Common myeloid progenitor, CD34-positive (primary cell): ENCODE measurements at regions not wholly inside any gene's neighbourhood (a gene's known extent, or its start where the extent isn't known, plus 50 kb on each side); places are given as distances from the start of the nearest gene placed in this dataset.
"Not testable (repeated sequence)": the region's sequence is repeated elsewhere in the genome, so short reads cannot be mapped to it uniquely, and the experiment has no call there.

Source experiments
- CTCF ChIA-PET: fragments of 350-600 bp; sonication (Branson Sonifier 250); formaldehyde crosslinking; loops from one replicate; lab custom pipeline; 2021; ENCODE audit warnings: antibody characterized with exemption; lab: Charles Lee
- POLR2A ChIA-PET: fragments of 350-600 bp; sonication (Branson Sonifier 250); formaldehyde crosslinking; loops from one replicate; lab custom pipeline; 2021; ENCODE audit warnings: antibody characterized with exemption; lab: Charles Lee
- DNase-seq, 3 donors: peaks; one replicate each; pipeline versions ENCODE4 v3.0.0 to v3.0.0-alpha.2; 2013
- H3K27ac ChIP-seq, 2 experiments: 1 replicate in 1 of 2; 2 replicates in 1 of 2; pipeline ENCODE4 v1.7.0; 2013; ENCODE audit warnings: inconsistent platforms in 2 of 2, low read length in 2 of 2, mild to moderate bottlenecking in 2 of 2, low read depth in 1 of 2, moderate library complexity in 1 of 2; ENCODE audit not compliant: severe bottlenecking in 2 of 2, insufficient read depth in 1 of 2, poor library complexity in 1 of 2
- H3K27me3 ChIP-seq, 5 experiments: replicated peaks in 2 of 5; 1 replicate in 3 of 5; 2 replicates in 2 of 5; pipeline versions ENCODE4 v1.6.1 to v1.7.0; 2013; ENCODE audit warnings: low read length in 4 of 5, mild to moderate bottlenecking in 2 of 5, moderate library complexity in 2 of 5, inconsistent platforms in 1 of 5; ENCODE audit not compliant: insufficient read depth in 5 of 5, control insufficient read depth in 4 of 5
- H3K36me3 ChIP-seq, 4 experiments: 1 replicate in 2 of 4; 2 replicates in 2 of 4; pipeline versions ENCODE4 v1.6.1 to v1.7.0; 2013; ENCODE audit warnings: low read length in 3 of 4, control low read depth in 1 of 4, mild to moderate bottlenecking in 1 of 4; ENCODE audit not compliant: control insufficient read depth in 4 of 4, insufficient read depth in 4 of 4
- H3K4me1 ChIP-seq, 4 experiments: 1 replicate in 3 of 4; 2 replicates in 1 of 4; pipeline versions ENCODE4 v1.6.1 to v1.7.1; 2013; ENCODE audit warnings: low read length in 3 of 4, mild to moderate bottlenecking in 3 of 4, control low read depth in 1 of 4, inconsistent platforms in 1 of 4, moderate library complexity in 1 of 4; ENCODE audit not compliant: control insufficient read depth in 4 of 4, insufficient read depth in 4 of 4; ENCODE audit errors: control extremely low read depth in 1 of 4
- H3K4me3 ChIP-seq, 7 experiments: 1 replicate in 4 of 7; 2 replicates in 3 of 7; pipeline versions ENCODE4 v1.5.1 to v1.7.0; 2013; ENCODE audit warnings: mild to moderate bottlenecking in 7 of 7, low read length in 6 of 7, moderate library complexity in 6 of 7, inconsistent platforms in 2 of 7, low read depth in 2 of 7, control low read depth in 1 of 7; ENCODE audit not compliant: insufficient read depth in 4 of 7, control insufficient read depth in 1 of 7; ENCODE audit errors: extremely low read depth in 1 of 7
- H3K9me3 ChIP-seq, 5 experiments: 1 replicate in 4 of 5; 2 replicates in 1 of 5; pipeline versions ENCODE4 v1.6.1 to v1.7.1; 2013; ENCODE audit warnings: low read length in 4 of 5, mild to moderate bottlenecking in 2 of 5, inconsistent platforms in 1 of 5, low read depth in 1 of 5, moderate library complexity in 1 of 5; ENCODE audit not compliant: control insufficient read depth in 4 of 5, insufficient read depth in 2 of 5; ENCODE audit errors: control extremely low read depth in 1 of 5
- WGBS: methylation state at CpG from one replicate; pipeline ENCODE4 v1.1.5; 2013; ENCODE audit not compliant: insufficient coverage; 5-methylcytosine and 5-hydroxymethylcytosine counted together

- Histone ChIP-seq H3K4me3 (no peak overlapping the region), H3K36me3 (no peaks in the 10 kb centered on the region), H3K9me3 (peaks cover 0 to 2% (median 0%) of the 10 kb centered on the region in 5 experiments), H3K27me3 (peaks cover 0 to 7% (median 0%) of the 10 kb centered on the region in 5 experiments), H3K4me1 (no peaks in the 10 kb centered on the region), H3K27ac (no peak overlapping the region)
- ChIA-PET POLR2A (no interaction called here), CTCF (no interaction called here)
- no peak for DNase-seq
- 100% methylated on average over 3 of the region's 3 CpGs for WGBS
Observed at GRCh38 chr14:53621433-53621832, 335.2 kb downstream of the BMP4 start.

GRCh38 chr14:53620890-53621289, 335.7 kb downstream of the BMP4 start:
- ChIA-PET CTCF (no interaction called here), POLR2A (no interaction called here)
- no peaks in the 10 kb centered on the region for H3K36me3 ChIP-seq
- no peak overlapping the region for H3K4me3 ChIP-seq
- no peak for DNase-seq
- H3K9me3 ChIP-seq: peaks cover 0 to 2% (median 0%) of the 10 kb centered on the region in 5 experiments
- H3K27me3 ChIP-seq: peaks cover 0 to 7% (median 0%) of the 10 kb centered on the region in 5 experiments
- no peak overlapping the region for H3K27ac ChIP-seq
- H3K4me1 ChIP-seq: no peaks in the 10 kb centered on the region
- WGBS: no CpG with 5 or more reads among the region's 1 CpG

GRCh38 chr14:53620317-53620716, 336.3 kb downstream of the BMP4 start:
- no peak for DNase-seq
- Histone ChIP-seq H3K27me3 (peaks cover 0 to 7% (median 0%) of the 10 kb centered on the region in 5 experiments), H3K4me1 (no peaks in the 10 kb centered on the region), H3K27ac (no peak overlapping the region), H3K36me3 (no peaks in the 10 kb centered on the region), H3K9me3 (peaks cover 0 to 2% (median 0%) of the 10 kb centered on the region in 5 experiments), H3K4me3 (no peak overlapping the region)
- 88% methylated on average over 2 of the region's 2 CpGs for WGBS
- POLR2A ChIA-PET: no interaction called here
- CTCF ChIA-PET: no interaction called here

GRCh38 chr14:53619691-53620231, 336.9 kb downstream of the BMP4 start:
- no peaks in the 10 kb centered on the region for H3K36me3 ChIP-seq
- WGBS: no CpG with 5 or more reads among the region's 3 CpGs
- POLR2A ChIA-PET: no interaction called here
- H3K27me3 ChIP-seq: peaks cover 0 to 7% (median 0%) of the 10 kb centered on the region in 5 experiments
- H3K27ac ChIP-seq: no peak overlapping the region
- DNase-seq: no peak
- peaks cover 0 to 2% (median 0%) of the 10 kb centered on the region in 5 experiments for H3K9me3 ChIP-seq
- H3K4me1 ChIP-seq: no peaks in the 10 kb centered on the region
- CTCF ChIA-PET: no interaction called here
- H3K4me3 ChIP-seq: no peak overlapping the region

- H3K4me3 ChIP-seq, H3K36me3 ChIP-seq, POLR2A ChIA-PET, DNase-seq, H3K9me3 ChIP-seq, H3K4me1 ChIP-seq, H3K27ac ChIP-seq, H3K27me3 ChIP-seq, CTCF ChIA-PET: not testable (repeated sequence)
- 90% methylated on average over 2 of the region's 2 CpGs for WGBS
Observed at GRCh38 chr14:53616536-53616935, 340.1 kb downstream of the BMP4 start.

- WGBS: 89% methylated on average over 3 of the region's 3 CpGs
- Histone ChIP-seq H3K9me3 (peaks cover 0 to 2% (median 0%) of the 10 kb centered on the region in 5 experiments), H3K27ac (no peak overlapping the region), H3K4me1 (no peaks in the 10 kb centered on the region), H3K4me3 (no peak overlapping the region), H3K27me3 (no peaks in the 10 kb centered on the region), H3K36me3 (no peaks in the 10 kb centered on the region)
- ChIA-PET POLR2A (no interaction called here), CTCF (no interaction called here)
- DNase-seq: no peak
Observed at GRCh38 chr14:53615252-53615651, 341.4 kb downstream of the BMP4 start.

DNA sequence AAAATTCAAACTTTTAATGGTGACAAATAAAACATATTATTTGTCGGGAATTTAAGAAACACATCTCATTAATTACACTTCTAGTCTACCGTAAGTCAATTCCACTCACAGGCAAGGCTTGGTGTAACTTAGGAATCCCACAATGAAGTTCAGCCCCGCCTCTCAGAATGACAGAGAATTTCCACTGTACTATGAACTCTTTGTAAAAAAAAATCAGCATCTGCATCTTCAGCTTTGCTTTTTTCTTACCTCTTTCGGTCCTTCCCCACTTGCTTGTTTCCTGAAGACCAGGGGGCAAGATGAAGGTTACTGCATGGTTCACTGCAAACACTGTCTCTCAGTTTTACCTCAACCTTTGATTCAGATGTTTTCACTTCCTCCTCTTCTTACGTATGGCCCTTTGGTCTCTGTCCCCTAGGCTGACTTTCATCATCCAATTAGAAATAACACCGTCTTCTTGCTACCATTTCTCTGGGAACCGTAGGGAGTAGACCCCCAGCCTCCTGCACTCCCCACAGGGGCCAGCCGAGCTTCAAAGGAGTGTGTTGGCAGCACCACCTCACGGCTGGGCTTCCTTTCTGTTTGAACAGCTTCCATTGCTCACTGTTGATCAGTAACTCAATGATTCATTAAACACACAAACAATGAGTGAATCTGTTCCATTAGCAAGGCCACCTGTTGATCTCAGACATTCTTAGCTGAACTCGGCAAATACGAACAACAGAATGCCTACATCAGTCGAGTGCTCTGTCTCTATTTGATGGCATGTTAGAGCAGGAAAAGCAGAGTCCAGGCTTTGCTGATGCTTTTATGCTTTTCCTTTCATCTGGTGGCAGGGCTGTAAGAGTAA, 343.0 kb downstream of the BMP4 start:
- Histone ChIP-seq H3K9me3 (peaks cover 0 to 2% (median 0%) of the 10 kb centered on the region in 5 experiments), H3K27me3 (no peaks in the 10 kb centered on the region), H3K4me1 (no peaks in the 10 kb centered on the region), H3K27ac (no peak overlapping the region), H3K4me3 (no peak overlapping the region), H3K36me3 (no peaks in the 10 kb centered on the region)
- DNase-seq: no peak
- ChIA-PET POLR2A (no interaction called here), CTCF (interaction anchor here (0.7 kb wide), 2 partner anchors 17 to 317 kb away, joined by 3 read pairs; no protein-coding TSS in a partner anchor)
- WGBS: 72% methylated on average over 11 of the region's 12 CpGs
